GM18498 (cell line): ENCODE measurements at regions not wholly inside any gene's neighbourhood (a gene's known extent, or its start where the extent isn't known, plus 50 kb on each side); places are given as distances from the start of the nearest gene placed in this dataset.

Experiments
- ATAC-seq: cut with Tn5 transposase; IDR thresholded peaks from one replicate; pipeline ENCODE4 v1.9.1; 2021; ENCODE audit warnings: mild to moderate bottlenecking, moderate library complexity; ENCODE audit not compliant: unreplicated experiment

- no peak for ATAC-seq
These were observed 152.7 kb downstream of the TBXT start for GRCh38 chr6:166014966-166015365.

- ATAC-seq, result no peak
These were observed 157.3 kb downstream of the TBXT start for GRCh38 chr6:166010136-166010960.

GRCh38 chr6:166009385-166010031 lies 158.1 kb downstream of the TBXT start:
- ATAC-seq, result no peak

GRCh38 chr6:166008441-166009369 lies 158.9 kb downstream of the TBXT start:
- no peak for ATAC-seq

- no peak for ATAC-seq
These were observed 160.0 kb downstream of the TBXT start for GRCh38 chr6:166007349-166008263.

GRCh38 chr6:166006900-166007301 lies 160.8 kb downstream of the TBXT start:
- ATAC-seq, result no peak

- no peak for ATAC-seq
These were observed 161.4 kb downstream of the TBXT start for GRCh38 chr6:166005944-166006899.

GRCh38 chr6:166005401-166005943 lies 162.2 kb downstream of the TBXT start:
- no peak for ATAC-seq

GRCh38 chr6:166004876-166005275 lies 162.8 kb downstream of the TBXT start:
- no peak for ATAC-seq

- ATAC-seq, result no peak
These were observed 163.2 kb downstream of the TBXT start for GRCh38 chr6:166004471-166004870.

- no peak for ATAC-seq
These were observed 164.1 kb downstream of the TBXT start for GRCh38 chr6:166003569-166003968.

GRCh38 chr6:166001359-166001758 lies 166.3 kb downstream of the TBXT start:
- no peak for ATAC-seq

GRCh38 chr6:165999279-165999678 lies 168.4 kb downstream of the TBXT start:
- ATAC-seq, result no peak

GRCh38 chr6:165998072-165998471 lies 169.6 kb downstream of the TBXT start:
- no peak for ATAC-seq

- no peak for ATAC-seq
These were observed 176.3 kb downstream of the TBXT start for GRCh38 chr6:165991341-165991740.

- ATAC-seq, result no peak
These were observed 177.4 kb downstream of the TBXT start for GRCh38 chr6:165990216-165990615.

GRCh38 chr6:165988757-165989456 lies 178.7 kb downstream of the TBXT start:
- no peak for ATAC-seq

GRCh38 chr6:165988302-165988756 lies 179.3 kb downstream of the TBXT start:
- no peak for ATAC-seq
